CD4-positive, alpha-beta T cell treated with Interleukin-15 for 1 hour (primary cell): ENCODE measurements at regions not wholly inside any gene's neighbourhood (a gene's known extent, or its start where the extent isn't known, plus 50 kb on each side); places are given as distances from the start of the nearest gene placed in this dataset.
A peak's percentile ranks its signal among the peaks of the same experiment; 100 is the strongest.

Source experiments
- DNase-seq: peaks from one replicate; pipeline ENCODE4 v3.0.0-alpha.2; 2020

DNA sequence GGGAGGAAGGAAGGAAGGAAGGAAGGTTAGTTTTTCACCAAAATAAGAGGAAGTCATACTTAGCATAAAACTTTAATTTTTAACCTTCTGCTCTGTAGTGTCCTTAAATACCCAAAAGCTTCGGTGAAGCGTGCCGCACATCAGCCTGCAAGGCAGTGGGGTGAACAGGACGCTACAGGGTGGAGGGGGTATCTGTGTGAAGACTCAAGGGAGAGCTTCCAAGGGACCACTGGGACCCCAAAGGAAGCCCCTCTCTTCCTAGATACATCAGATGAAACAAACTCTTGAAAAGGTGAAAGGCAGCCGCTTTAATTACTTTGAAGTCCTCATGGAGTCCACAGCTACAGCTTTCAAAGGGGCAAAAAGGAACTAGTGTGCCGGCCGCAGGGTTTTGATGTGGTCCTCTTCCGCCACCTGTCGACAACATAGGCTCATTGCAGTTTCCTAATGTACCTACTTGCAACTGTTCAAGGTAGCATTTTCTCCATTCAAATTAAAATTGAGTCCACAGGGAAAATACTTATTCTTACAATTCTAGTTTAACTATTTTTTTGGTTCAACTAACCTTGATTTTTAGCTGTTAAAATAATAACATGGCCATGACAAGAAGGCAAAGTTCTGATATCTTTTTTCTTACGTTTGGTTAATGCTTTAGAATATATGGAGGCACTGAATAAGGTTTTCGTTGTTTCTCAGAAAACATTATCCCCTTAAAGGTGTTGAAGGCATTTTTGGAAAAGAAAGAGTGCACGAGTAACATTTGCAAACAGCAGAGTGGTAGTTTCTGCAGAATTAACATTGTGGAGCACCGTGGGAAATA, 135.0 kb upstream of the RIPOR2 start:
- DNase-seq = peak; percentile 84

DNA sequence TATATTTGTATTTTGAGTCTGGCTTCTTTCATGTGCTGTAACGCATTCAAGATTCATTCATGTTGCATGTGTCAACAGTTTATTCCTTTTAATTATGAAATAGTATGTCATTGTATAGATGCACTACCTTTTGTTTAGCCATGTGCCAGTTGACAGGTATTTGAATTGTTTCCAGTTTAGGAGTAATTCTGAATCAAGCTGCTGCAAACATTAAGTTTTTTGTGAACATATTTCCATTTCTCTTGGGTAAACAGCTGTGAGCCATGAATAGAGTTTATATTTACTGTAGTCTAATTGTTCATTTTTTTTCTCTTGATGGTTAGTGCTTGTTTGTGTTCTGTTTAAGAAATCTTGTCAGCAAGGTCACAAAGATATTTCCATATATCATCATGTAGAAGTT, 142.4 kb upstream of the RIPOR2 start:
- no peak for DNase-seq

DNA sequence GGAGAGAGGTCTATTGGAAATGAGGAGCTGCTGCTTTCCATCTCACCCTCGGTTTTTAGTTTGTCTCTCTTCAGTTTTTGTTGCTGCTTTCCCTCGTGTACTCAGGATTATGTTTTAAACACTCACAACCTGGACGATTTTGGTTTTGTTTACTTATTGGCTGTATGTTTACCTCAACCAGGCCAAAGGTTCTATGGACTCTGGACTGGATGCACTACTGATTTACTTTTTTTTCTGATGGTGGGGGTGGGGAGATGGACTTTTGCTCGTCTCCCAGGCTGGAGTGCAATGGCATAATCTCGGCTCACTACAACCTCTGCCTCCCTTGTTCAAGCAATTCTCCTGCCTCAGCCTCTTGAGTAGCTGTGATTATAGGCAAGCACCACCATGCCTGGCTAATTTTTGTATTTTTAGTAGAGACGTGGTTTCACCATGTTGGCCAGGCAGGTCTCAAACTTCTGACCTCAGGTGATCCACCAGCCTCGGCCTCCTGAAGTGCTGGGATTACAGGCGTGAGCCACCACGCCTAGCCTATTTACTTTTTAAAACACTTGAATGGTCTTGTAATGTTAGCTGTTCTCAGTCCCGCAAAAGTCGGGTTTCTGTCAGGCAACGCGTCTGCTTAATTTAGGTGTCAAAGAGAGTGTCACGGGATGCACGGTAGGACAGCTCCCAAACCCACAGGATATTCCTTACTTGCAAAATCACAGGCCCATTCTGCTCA, 148.2 kb upstream of the RIPOR2 start:
- DNase-seq = no peak

DNA sequence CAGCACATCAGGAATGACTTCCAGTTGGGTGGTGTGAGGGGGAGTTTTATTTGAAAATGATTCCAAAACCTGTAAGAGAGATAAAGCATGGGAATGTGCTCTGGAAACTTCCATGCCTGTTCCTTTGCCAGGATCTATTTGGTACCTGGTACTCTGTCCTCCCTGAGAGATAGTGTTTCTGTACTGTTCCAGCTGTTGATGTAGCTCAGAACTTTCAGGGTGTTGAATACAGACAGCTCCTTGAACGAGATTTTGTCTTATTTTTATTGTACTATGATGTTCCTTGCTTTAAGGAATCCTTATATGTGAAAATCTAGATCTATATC, 148.7 kb upstream of the RIPOR2 start:
- DNase-seq = no peak

DNA sequence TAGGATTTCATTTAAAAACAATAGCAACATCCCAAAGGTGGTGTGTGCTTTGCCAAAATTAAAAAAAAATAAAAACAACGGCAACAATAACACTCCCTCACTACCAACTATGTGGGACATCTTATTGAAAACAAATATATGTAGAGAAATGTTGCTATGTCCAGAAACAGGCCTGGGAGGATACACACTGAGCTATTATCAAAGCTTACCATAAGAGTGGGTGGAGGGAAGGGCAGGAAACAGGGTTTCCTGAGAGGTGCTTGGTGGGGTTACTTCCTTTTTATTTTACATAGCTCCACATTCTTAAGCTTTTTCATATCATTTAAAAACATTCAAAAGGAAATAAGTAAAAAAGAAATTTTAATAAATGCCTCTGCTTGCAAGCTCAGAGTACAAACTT, 150.0 kb upstream of the RIPOR2 start:
- no peak for DNase-seq

DNA sequence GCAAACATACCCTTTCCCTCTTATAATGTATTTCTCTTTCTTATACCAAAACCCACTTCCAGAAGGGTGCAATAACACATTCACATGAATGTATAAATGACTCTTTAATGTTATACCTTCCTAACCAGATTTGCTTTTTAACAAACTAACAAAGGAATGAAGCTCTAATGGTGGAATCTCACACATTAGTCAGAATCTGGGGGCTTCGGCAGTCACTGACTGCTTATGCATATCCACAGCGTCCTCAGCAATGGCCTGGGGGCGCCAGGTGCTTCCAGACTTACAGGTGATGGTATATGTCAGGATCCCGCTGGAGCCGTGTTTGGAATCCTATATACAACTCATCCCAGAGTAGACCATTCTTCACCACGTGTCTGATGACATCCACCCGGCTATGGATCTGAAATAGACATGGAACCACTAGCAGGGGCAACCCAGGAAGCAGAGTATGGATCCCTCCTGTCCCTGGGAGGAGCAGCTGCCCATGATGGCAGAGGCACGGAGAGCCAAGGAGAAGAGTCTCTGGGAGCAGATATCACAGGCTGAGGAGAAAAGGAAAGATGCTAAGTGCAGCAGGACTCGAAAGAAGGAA, 150.8 kb upstream of the RIPOR2 start:
- DNase-seq = no peak

DNA sequence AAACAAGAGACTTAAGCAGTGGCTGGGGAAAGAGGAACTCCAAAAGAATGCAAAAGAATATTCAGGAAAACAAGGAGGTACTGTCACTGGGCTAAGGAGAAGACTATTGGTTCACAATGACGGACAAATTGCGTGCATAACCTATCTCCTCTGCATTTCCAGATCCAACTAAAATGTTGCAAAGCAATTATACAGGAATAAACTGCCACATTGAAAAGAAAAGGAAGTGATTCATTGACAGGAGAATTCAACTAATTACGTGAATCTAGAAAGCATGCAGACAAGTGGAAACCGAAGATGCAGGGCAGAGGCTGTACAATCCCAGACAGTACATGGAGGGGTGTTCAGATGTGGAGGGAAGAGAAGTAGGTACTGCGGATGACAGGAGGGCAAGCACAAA, 152.8 kb upstream of the RIPOR2 start:
- DNase-seq = no peak

DNA sequence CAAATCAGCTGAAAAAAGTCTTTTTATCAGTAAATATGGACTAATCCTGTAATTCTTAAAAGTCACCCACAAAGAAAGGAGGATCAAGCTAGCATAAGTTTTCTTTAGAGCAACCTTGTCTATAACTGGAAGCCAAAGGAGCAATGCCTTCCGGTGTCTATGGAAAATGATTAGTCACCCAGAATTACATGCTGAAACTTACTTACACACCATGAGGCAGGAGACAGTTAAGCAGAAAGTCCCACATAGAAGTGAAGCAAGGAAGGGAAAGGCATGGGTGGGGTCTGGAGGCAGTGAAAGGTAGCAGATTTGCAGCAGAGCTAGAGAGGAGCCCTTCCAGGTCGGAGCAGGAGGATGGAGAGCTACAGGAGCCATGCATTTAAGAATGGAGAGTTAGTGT, 153.7 kb upstream of the RIPOR2 start:
- no peak for DNase-seq

DNA sequence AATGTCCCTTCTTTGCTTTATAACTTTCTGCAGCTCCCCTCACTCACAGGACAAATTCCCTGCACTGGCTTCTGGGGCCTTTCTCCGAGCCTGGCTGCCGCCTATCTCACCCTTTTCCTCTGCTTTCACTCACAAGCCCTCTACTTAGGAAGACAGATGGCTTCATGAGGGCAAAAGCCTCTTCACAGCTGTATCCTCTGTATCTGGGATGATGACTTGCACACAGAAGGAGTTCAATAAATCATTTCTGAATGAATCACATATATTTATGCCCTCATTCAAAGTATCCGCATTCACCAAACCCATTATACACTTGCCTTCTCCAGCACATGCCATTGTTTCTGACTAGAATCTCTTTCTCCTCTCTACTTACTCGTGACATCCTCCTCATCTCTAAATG, 159.0 kb upstream of the RIPOR2 start:
- DNase-seq = no peak

DNA sequence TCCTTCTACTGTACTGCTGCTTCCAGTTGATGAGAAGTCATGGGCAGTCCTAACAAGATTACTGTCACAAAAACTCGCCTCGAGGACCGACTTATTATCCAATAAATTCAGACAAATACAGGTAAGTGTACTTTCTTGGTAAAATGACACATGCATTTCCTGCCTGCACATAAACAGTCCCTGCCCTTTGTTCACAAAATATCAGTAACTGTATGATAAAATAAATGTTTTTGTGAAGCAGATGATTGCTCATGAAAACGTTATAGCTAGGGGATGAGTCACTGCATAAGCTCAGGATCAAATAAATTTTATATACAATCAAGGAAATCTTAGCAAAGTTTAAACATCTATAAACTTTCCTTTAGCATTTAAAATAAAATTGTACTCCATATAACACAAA, 164.5 kb upstream of the RIPOR2 start:
- DNase-seq = no peak

DNA sequence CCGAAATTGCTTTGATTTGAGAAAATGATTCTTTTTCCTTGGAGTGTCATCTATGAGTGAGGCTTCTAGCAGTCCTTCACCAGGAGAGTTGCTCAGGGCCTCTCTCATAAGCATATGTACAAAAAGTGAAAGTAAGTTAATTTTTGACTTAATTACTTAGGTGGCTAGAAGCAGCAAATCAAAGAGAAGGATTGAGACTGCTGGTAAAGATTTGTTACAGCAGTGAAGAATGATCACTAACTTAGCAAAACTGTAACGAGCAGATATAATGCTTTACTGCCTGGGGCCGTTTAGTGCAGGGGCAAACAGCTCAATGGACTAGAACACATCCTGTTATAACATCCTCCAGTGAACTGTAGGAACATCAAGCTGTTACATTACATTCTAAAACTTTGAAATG, 167.8 kb upstream of the RIPOR2 start:
- DNase-seq = no peak

DNA sequence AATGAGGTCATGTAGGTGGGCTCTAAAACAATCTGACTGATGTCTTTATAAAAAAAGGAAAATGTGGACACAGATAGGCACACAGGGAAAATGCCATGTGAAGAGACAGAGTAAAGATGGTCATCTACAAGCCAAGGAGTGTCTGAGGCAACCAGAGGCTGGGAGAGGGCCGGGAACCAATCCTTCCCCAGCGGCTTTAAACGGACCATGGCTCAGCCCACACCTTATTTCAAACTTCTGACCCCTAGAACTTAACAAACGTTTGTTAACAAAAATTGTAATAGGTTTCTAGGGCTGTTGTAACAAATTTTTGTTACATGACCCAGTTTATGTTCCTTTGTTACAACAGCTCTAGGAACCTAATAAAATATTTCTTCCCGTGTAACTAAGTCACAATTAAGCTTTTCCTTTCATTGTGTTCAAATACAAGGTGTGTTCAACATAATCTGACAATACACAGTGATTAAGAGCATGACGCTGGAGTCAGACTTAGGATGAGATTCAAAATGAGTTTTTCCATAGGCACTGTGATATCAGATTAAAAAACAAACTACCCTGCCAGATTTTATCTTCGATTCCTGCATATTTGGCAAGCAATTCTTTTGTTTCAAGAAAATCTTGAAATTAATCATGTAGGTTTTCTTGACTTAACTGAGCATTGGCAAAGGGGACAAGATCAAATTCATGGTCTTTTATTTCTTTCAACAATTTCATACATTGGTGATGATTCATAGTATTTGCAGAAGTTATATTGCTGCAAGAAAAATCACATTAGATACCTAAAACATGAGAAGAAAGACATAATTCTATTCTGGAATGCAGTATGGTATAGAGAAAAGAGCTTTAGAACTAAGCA, 169.5 kb upstream of the RIPOR2 start:
- DNase-seq = no peak

DNA sequence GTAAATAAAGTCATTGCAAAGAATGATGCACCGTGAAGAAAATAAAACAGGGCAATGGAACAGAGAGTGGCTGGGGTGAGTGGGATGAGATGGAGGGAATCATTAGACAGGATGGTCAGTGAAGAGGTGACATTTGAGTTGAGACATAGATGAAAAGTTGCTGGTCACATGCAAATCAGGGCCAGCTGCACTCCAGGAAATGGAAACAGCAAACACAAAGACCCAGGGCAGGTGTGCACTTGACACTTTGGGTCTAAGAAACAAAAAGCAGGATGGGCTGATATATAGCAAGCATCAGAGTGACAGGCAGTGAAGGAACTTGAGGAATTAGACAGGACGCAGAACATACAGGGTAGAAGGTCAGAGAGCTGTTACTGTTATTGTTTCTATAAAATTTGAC, 171.5 kb upstream of the RIPOR2 start:
- no peak for DNase-seq

DNA sequence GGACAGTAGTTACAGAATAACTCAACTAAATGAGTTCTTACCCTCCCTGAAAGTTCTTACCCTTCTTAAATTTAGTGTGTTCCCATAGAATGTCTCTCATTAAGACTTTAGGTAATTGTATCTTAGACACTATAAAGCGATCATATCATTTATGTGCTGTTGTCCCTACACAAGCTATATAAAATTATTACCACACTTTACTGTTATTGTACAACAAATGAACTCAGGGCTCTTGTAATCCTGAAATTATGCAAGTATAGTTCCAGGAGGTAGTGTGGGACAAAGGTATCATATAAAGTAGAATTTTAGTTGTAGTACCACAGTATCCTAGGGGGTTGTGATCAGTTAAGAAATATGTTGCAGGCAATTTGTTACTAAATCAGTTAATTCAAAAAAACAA, 167.4 kb upstream of the CARMIL1 start:
- DNase-seq = no peak

DNA sequence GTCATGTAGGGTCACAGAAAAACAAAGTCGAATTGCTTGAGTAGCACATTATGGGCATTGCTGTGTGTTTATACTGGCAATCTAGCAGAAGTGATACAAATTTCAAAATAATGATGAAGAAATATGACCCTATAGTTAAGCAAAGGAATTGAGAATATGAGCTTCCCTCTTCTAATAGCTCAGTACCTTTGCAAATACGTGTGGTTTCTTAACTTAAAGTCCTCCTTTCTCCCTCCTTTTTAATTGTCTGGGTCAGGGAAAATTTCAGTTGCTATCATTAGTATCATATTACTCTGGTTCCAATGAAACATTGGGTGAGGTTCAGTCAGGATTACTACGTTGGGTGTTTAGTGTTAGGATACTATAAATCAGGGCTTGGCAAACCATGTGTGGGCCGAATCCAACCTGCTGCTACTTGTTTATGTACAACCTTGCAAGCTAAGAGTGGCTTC, 166.8 kb upstream of the CARMIL1 start:
- no peak for DNase-seq

DNA sequence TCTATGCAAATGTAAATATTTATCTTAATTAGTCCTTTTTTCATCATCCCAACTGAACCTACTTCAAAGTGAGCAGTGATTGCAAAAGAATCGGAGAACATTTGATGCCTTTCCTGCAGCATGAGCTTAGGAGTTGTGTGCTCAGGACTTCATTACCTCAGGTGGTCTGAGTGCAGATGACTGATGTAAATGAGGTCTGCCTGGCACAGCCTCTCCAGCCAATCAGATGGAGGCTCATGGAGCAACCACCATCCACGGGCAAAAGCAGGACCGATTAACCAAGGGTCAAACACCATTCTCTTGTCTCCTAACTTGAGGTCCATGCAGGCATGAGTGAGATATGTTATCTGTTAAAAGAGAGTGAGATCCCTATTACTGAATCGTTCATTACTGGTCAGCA, 165.7 kb upstream of the CARMIL1 start:
- no peak for DNase-seq

DNA sequence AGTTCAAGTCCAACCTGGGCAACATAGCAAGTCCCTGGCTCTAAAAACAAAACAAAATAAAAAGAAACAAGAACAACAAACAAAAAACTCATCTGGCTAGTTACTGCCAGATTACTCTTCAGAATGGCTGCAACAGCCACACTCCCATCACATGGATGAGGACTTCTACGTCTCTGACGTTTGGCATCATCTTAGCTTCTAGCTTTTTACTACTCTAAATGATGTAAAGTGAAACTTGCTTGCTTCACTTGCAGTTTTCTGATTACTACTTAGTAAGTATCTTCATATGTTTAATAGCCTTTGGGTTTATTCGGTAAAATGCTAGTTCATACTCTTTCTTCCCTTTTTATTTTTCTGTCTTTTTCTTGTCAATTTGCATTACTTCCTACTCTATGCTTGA, 161.1 kb upstream of the CARMIL1 start:
- DNase-seq = no peak

DNA sequence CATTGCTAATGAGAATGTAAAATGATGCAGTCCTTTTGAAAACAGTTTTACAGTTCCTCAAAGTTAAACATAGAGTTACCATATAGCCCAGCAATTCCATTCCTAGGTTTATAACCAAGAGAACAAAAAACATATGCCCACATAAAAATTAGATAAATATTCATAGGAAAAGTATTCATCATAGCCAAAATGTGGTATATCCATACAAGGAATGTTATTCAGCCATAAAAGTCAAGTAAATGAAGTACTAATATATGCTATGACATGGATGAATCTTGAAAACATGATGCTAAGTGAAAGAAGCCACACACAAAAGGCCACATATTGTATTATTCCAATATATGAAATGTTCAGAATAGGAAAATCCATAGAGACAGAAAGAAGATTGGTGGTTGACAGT, 158.0 kb upstream of the CARMIL1 start:
- no peak for DNase-seq

DNA sequence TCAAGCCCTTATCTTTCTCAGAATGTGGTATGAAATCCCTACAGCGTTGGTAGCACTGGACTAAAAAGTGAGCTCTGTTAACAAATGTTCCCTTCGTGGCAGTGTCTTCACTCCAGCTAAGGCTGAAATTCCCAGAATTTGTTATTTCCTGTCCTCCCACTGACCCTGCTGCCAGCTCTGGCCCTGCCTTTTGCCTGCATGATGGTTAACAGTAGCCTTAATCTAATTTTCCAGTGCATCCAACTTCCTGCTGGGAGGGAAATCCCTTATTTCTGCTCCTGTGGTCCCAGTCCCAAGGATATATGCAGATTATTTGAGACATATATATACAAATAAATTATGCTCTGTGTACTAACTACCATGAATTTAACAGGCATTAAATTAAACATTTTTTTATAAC, 157.2 kb upstream of the CARMIL1 start:
- DNase-seq = no peak

DNA sequence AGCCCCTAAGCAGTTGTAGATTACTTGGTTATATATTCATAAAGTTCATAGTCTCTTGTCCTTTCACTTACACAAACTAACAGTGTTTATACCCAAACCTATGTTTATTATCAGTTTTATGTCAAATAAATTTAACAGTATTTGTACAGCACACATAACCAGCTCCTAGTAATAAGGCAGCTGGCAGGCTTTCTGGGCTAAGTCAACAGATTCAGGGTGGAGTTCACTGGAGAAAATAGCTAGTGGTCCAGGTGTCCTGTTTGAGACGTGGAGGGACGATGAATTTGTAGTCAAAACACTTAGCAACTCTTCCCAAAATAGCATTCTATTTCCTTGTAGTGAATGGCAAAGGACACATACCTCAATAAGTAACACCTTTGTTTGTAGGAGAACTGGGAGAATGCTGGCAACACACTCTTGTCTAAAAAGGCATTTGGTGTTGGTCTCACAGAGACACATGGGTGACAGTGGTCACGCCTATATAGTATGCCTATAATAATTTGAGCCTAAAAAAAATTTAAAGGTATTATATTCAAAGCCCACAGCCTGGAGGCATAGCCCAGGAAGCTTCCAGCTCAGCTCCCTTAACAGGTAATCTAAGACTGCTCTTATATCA, 156.4 kb upstream of the CARMIL1 start:
- DNase-seq = no peak

DNA sequence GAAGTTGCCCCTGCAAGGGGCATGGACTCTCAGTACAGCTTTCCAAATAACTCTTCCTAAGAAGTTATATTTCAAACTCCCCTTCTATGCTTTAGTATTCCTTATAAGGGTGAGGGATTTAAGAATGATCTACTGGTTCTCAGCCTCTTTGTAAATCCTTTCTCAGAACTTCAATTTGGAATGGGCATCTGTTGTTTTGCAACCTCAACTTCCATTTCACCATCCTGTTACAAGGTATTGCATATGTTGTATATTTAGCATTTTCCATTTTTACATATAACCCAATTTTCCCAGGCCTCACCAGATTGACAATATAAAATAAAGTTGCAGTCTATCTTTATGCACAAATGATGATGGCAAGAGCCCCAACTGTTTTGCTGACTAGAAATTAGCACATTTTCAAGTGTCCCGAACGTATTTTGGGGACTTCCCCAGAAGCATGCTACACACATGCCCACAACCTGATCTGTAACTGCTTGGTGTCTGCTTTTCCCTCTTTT, 154.9 kb upstream of the CARMIL1 start:
- DNase-seq = no peak

DNA sequence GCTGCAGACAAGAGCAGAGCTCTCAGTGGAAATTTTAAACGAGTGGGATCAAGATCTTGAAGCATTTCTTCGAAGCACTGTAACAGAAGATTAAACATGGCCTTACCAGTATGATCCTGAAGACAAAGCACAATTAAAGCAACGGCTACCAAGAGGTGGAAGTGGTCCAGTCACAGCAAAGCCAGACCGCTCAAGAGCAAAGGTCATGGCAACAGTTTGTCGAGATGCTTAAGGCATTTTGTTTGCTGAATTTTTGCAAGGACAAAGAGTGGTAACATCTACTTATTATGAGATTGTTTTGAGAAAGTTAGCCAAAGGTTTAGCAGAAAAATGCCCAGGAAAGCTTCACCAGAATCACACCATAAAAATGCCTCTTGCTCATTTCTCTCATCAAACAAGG, 153.4 kb upstream of the CARMIL1 start:
- DNase-seq = no peak
